Keratinocyte (primary cell): ENCODE measurements at regions not wholly inside any gene's neighbourhood (a gene's known extent, or its start where the extent isn't known, plus 50 kb on each side); places are given as distances from the start of the nearest gene placed in this dataset.
"Not testable (repeated sequence)": the region's sequence is repeated elsewhere in the genome, so short reads cannot be mapped to it uniquely, and the experiment has no call there.

Experiments
- DNase-seq: peaks from one replicate; pipeline ENCODE4 v3.0.0-alpha.2; 2011; ENCODE audit warnings: low read depth, missing footprints, low spot score
- FAIRE-seq: peaks from 2 replicates; lab custom pipeline; 2011; peaks lifted over from hg19 to GRCh38; lab: Jason Lieb, UNC
- H2AFZ ChIP-seq: 2 replicates; pipeline ENCODE4 v1.6.0; 2012; ENCODE audit warnings: low read length, control low read depth, inconsistent platforms; ENCODE audit not compliant: control insufficient read depth
- H3K27ac ChIP-seq: 2 replicates; pipeline ENCODE4 v1.5.1; 2011; ENCODE audit warnings: low read length; ENCODE audit not compliant: control insufficient read depth, insufficient read depth
- H3K27me3 ChIP-seq: 3 replicates; pipeline ENCODE4 v1.6.0; 2011; ENCODE audit warnings: low read length; ENCODE audit not compliant: control insufficient read depth, insufficient read depth; ENCODE audit errors: extremely low read depth
- H3K36me3 ChIP-seq, 2 experiments: 2 replicates in 1 of 2; 3 replicates in 1 of 2; pipeline ENCODE4 v1.5.1; 2011; ENCODE audit warnings: low read length in 2 of 2, mild to moderate bottlenecking in 1 of 2; ENCODE audit not compliant: control insufficient read depth in 2 of 2, insufficient read depth in 2 of 2; ENCODE audit errors: extremely low read depth in 1 of 2
- H3K4me1 ChIP-seq: 3 replicates; pipeline ENCODE4 v1.5.1; 2011; ENCODE audit warnings: low read length; ENCODE audit not compliant: control insufficient read depth, insufficient read depth; ENCODE audit errors: extremely low read depth
- H3K4me2 ChIP-seq: 3 replicates; pipeline ENCODE4 v1.6.0; 2011; ENCODE audit warnings: low read depth, low read length; ENCODE audit not compliant: control insufficient read depth, insufficient read depth; ENCODE audit errors: extremely low read depth
- H3K4me3 ChIP-seq, 3 experiments: fragments of 200-600 bp in 1 of 3; sonication (generic) in 1 of 3; 2 replicates in 2 of 3; 3 replicates in 1 of 3; pipeline ENCODE4 v1.5.1; 2011 to 2016; ENCODE audit warnings: low read length in 3 of 3, mild to moderate bottlenecking in 3 of 3, control low read depth in 2 of 3, inconsistent platforms in 1 of 3, low read depth in 1 of 3, mixed read lengths in 1 of 3, mixed run types in 1 of 3, moderate library complexity in 1 of 3; ENCODE audit not compliant: control insufficient read depth in 2 of 3, insufficient read depth in 2 of 3; ENCODE audit errors: extremely low read depth in 1 of 3
- H3K79me2 ChIP-seq: 2 replicates; pipeline ENCODE4 v1.6.0; 2012; ENCODE audit warnings: low read length; ENCODE audit not compliant: control insufficient read depth, insufficient read depth
- H3K9ac ChIP-seq: 3 replicates; pipeline ENCODE4 v1.6.0; 2011; ENCODE audit warnings: low read length; ENCODE audit not compliant: control insufficient read depth, insufficient read depth; ENCODE audit errors: extremely low read depth
- H3K9me1 ChIP-seq: 3 replicates; pipeline ENCODE4 v1.6.0; 2011; ENCODE audit warnings: low read length; ENCODE audit not compliant: control insufficient read depth, insufficient read depth; ENCODE audit errors: extremely low read depth
- H3K9me3 ChIP-seq: 2 replicates; pipeline ENCODE4 v1.5.1; 2012; ENCODE audit warnings: low read depth, low read length; ENCODE audit not compliant: control insufficient read depth
- H4K20me1 ChIP-seq: 3 replicates; pipeline ENCODE4 v1.6.0; 2011; ENCODE audit warnings: low read length; ENCODE audit not compliant: control insufficient read depth, insufficient read depth; ENCODE audit errors: extremely low read depth
- CTCF ChIP-seq, 3 experiments: IDR thresholded peaks in 1 of 3; conservative IDR thresholded peaks in 1 of 3; optimal IDR thresholded peaks in 1 of 3; 2 replicates in 2 of 3; 3 replicates in 1 of 3; pipeline versions ENCODE3 to v1.5.1; 2011; ENCODE audit warnings: low read length in 3 of 3, mild to moderate bottlenecking in 3 of 3, moderate library complexity in 2 of 3, control low read depth in 1 of 3, inconsistent platforms in 1 of 3; ENCODE audit not compliant: insufficient read depth in 2 of 3; ENCODE audit errors: extremely low read depth in 1 of 3
- EZH2 ChIP-seq: IDR thresholded peaks from one replicate; pipeline ENCODE4 v1.6.1; 2012; ENCODE audit warnings: inconsistent platforms, mild to moderate bottlenecking, low read length, moderate library complexity
- dilution Hi-C: fragments of 300-500 bp; cut with MboI; formaldehyde crosslinking; loops from one replicate; pipeline ENCODE4 v1.7.0; 2020; ENCODE audit warnings: low sequenced_read_pairs; ENCODE audit not compliant: extremely low pct_ligation_motif_present

- H3K4me1 ChIP-seq: no peaks in the 10 kb centered on the region
- H2AFZ ChIP-seq: no peak overlapping the region
- TF ChIP-seq CTCF (optimal IDR thresholded peaks at IDR 0.05 in 1 of 3, IDR thresholded peaks at IDR 0.05 in 1 of 3, conservative IDR thresholded peaks at IDR 0.05 in 1 of 3; ENCODE audit: extremely low read depth in 1 of 3, insufficient read depth in 2 of 3, low read length in 3 of 3) (no peak), EZH2 (no peak)
- H3K9ac ChIP-seq: no peak overlapping the region
- H3K4me2 ChIP-seq: no peak overlapping the region
- H3K4me3 ChIP-seq: no peak overlapping the region
- no peaks in the 10 kb centered on the region for H3K9me3 ChIP-seq
- H3K79me2 ChIP-seq: no peaks in the 10 kb centered on the region
- dilution Hi-C loops: no loop called here
- FAIRE-seq (no peak), DNase-seq (no peak)
- H4K20me1 ChIP-seq: no peaks in the 10 kb centered on the region
- H3K27ac ChIP-seq: no peak overlapping the region
- no peaks in the 10 kb centered on the region for H3K27me3 ChIP-seq
- no peaks in the 10 kb centered on the region for H3K36me3 ChIP-seq
- no peaks in the 10 kb centered on the region for H3K9me1 ChIP-seq
Observed at GRCh38 chr6:160883560-160883959, 108.0 kb upstream of the MAP3K4 start.

- no peaks in the 10 kb centered on the region for H3K79me2 ChIP-seq
- H4K20me1 ChIP-seq: no peaks in the 10 kb centered on the region
- dilution Hi-C loops: no loop called here
- H3K4me2 ChIP-seq: no peak overlapping the region
- DNase-seq: no peak
- H3K27me3 ChIP-seq: no peaks in the 10 kb centered on the region
- H3K9me1 ChIP-seq: no peaks in the 10 kb centered on the region
- no peak overlapping the region for H3K27ac ChIP-seq
- no peaks in the 10 kb centered on the region for H3K36me3 ChIP-seq
- H3K9ac ChIP-seq: no peak overlapping the region
- no peak overlapping the region for H2AFZ ChIP-seq
- H3K9me3 ChIP-seq: no peaks in the 10 kb centered on the region
- no peak for FAIRE-seq
- TF ChIP-seq EZH2 (no peak), CTCF (optimal IDR thresholded peaks at IDR 0.05 in 1 of 3, IDR thresholded peaks at IDR 0.05 in 1 of 3, conservative IDR thresholded peaks at IDR 0.05 in 1 of 3; ENCODE audit: extremely low read depth in 1 of 3, insufficient read depth in 2 of 3, low read length in 3 of 3) (no peak)
- no peak overlapping the region for H3K4me3 ChIP-seq
- no peaks in the 10 kb centered on the region for H3K4me1 ChIP-seq
Observed at GRCh38 chr6:160883999-160884398, 107.6 kb upstream of the MAP3K4 start.

GRCh38 chr6:160889148-160889547 lies 102.4 kb upstream of the MAP3K4 start:
- DNase-seq, dilution Hi-C loops, H3K4me2 ChIP-seq, H3K4me3 ChIP-seq, FAIRE-seq, H4K20me1 ChIP-seq, H3K4me1 ChIP-seq, H3K9ac ChIP-seq, H3K27me3 ChIP-seq, H3K36me3 ChIP-seq, H2AFZ ChIP-seq, H3K79me2 ChIP-seq, H3K9me3 ChIP-seq, H3K27ac ChIP-seq, H3K9me1 ChIP-seq: not testable (repeated sequence)
